ENCODE measurements at regions not wholly inside any gene's neighbourhood (a gene's known extent, or its start where the extent isn't known, plus 50 kb on each side); places are given as distances from the start of the nearest gene placed in this dataset.
A peak's percentile ranks its signal among the peaks of the same experiment; 100 is the strongest.

DNA sequence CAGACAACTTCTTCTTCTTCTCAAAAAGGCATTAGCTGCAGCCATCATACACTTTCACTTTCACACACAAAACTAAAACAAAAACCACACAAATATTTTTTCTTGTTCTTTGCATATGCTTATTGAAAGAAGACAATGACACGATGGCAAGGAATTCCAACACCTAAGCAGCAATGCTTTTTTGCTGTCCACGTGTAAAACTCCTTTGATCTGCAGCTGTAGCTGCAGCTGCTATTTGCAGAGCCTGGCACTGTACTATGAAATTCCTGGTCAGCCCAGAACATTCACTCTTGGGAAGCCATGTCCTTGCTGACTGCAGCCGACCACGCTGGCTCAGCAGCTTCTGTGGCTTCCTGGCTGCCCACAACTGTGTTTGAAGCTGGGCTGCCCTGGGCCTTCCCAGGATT, 316.2 kb downstream of the CDH2 start:
- Histone ChIP-seq H3K4ac (ENCODE audit: low read depth, low read length) (no peak overlapping the region), H2BK5ac (ENCODE audit: insufficient read length, low read length) (no peak overlapping the region), H3K9ac (ENCODE audit: extremely low read depth, insufficient read length, low read length) (no peak overlapping the region), H2BK120ac (ENCODE audit: low read depth, low read length, poor library complexity, severe bottlenecking) (no peak overlapping the region), H3K9me3 (ENCODE audit: control insufficient read depth, low read depth, low read length) (no peaks in the 10 kb centered on the region), H4K20me1 (ENCODE audit: control insufficient read depth, insufficient read depth, insufficient read length) (no peaks in the 10 kb centered on the region), H2BK15ac (ENCODE audit: low read depth, low read length) (no peak overlapping the region), H3K18ac (ENCODE audit: insufficient read length, low read depth, low read length) (no peak overlapping the region), H2BK12ac (ENCODE audit: insufficient read length, low read depth, low read length) (no peak overlapping the region), H3K23ac (ENCODE audit: insufficient read length, low read depth, low read length) (no peak overlapping the region), H4K91ac (ENCODE audit: insufficient read length, low read depth, low read length) (no peak overlapping the region), H3K14ac (ENCODE audit: insufficient read depth, low read length) (0 out of 2 replicates have a peak overlapping the region, but pooled peaks have one; percentile 12), H2AFZ (ENCODE audit: low read length) (no peak overlapping the region), H4K8ac (replicated peaks; ENCODE audit: insufficient read length, low read depth, low read length) (no peak overlapping the region), H2AK5ac (ENCODE audit: insufficient read length, low read length) (no peak overlapping the region), H3K27me3 (ENCODE audit: insufficient read depth, low read length) (no peaks in the 10 kb centered on the region), H3K79me1 (ENCODE audit: insufficient read depth, low read depth, low read length, poor library complexity, severe bottlenecking) (no peaks in the 10 kb centered on the region), H3T11ph (ENCODE audit: low read length) (no peak overlapping the region), H4K5ac (ENCODE audit: insufficient read length, low read depth, low read length) (no peak overlapping the region), H2BK20ac (ENCODE audit: low read depth, low read length, poor library complexity, severe bottlenecking) (no peak overlapping the region), H3K79me2 (ENCODE audit: insufficient read depth, low read length) (no peaks in the 10 kb centered on the region), H3K27ac (ENCODE audit: insufficient read length, low read depth, low read length) (no peak overlapping the region), H3K4me2 (ENCODE audit: insufficient read depth, insufficient read length, low read length) (no peak overlapping the region), H3K4me1 (ENCODE audit: insufficient read depth, low read length) (no peaks in the 10 kb centered on the region), H3K23me2 (ENCODE audit: insufficient read length, low read depth, low read length, poor library complexity, severe bottlenecking) (no peaks in the 10 kb centered on the region), H3K56ac (ENCODE audit: insufficient read length, low read depth, low read length) (no peak overlapping the region)
- Mint-ChIP-seq H3K4me1 (0 out of 4 replicates have a peak, but pooled peaks cover 0 to 4% of the 10 kb centered on the region in 2 experiments), H3K36me3 (ENCODE audit: insufficient read depth in 1 of 3, low read depth in 3 of 3) (no peaks in the 10 kb centered on the region), H3K4me3 (no peak overlapping the region), H3K9me3 (no peaks in the 10 kb centered on the region), H3K27ac (no peak overlapping the region), H3K27me3 (ENCODE audit: low read depth) (no peaks in the 10 kb centered on the region)
- DNase-seq, result no peak
- WGBS (ENCODE audit: extremely low coverage, insufficient read length, low lambda C conversion rate), result no CpG with 5 or more reads among the region's 4 CpGs
- TF ChIP-seq CTCF (conservative IDR thresholded peaks at IDR 0.05), result no peak
